Activated CD8-positive, alpha-beta memory T cell treated with anti-CD3 and anti-CD28 coated beads, Interleukin-2, amount 10 ng/mL, durations not matched to agents 7 days and 5 days (primary cell): ENCODE measurements at regions not wholly inside any gene's neighbourhood (a gene's known extent, or its start where the extent isn't known, plus 50 kb on each side); places are given as distances from the start of the nearest gene placed in this dataset.

Experiments used
- ATAC-seq: fragments of 150-1000 bp; cut with Tn5 transposase; one replicate; pipeline ENCODE4 v1.10.0; 2021; ENCODE audit warnings: moderate library complexity
- CTCF ChIA-PET: fragments of 350-600 bp; sonication (Branson Sonifier 250); formaldehyde crosslinking; loops from one replicate; lab custom pipeline; 2021; ENCODE audit warnings: antibody characterized with exemption; lab: Charles Lee
- DNase-seq: peaks from one replicate; pipeline ENCODE4 v3.0.0-alpha.2; 2020
- H3K27ac Mint-ChIP-seq: one replicate; pipeline ENCODE4 v1.8.0; 2021; ENCODE audit warnings: mild to moderate bottlenecking, mixed read lengths
- H3K27me3 Mint-ChIP-seq: one replicate; pipeline ENCODE4 v1.8.0; 2021; ENCODE audit warnings: mixed read lengths
- H3K36me3 Mint-ChIP-seq: one replicate; pipeline ENCODE4 v1.8.0; 2021; ENCODE audit warnings: mild to moderate bottlenecking, mixed read lengths
- H3K4me1 Mint-ChIP-seq: one replicate; pipeline ENCODE4 v1.8.0; 2021; ENCODE audit warnings: mixed read lengths
- H3K4me3 Mint-ChIP-seq: one replicate; pipeline ENCODE4 v1.8.0; 2021; ENCODE audit warnings: mild to moderate bottlenecking, moderate library complexity, mixed read lengths
- H3K9me3 Mint-ChIP-seq: one replicate; pipeline ENCODE4 v1.8.0; 2022; ENCODE audit warnings: low read depth, mixed read lengths

GRCh38 chr5:166022065-166022464 is 2269.4 kb upstream of the WWC1 start:
- CTCF ChIA-PET = no interaction called here
- Mint-ChIP-seq H3K4me1 (no peaks in the 10 kb centered on the region), H3K27ac (no peak overlapping the region), H3K36me3 (no peaks in the 10 kb centered on the region), H3K27me3 (no peaks in the 10 kb centered on the region), H3K9me3 (peaks cover 6% of the 10 kb centered on the region), H3K4me3 (no peak overlapping the region)
- ATAC-seq = no peak
- no peak for DNase-seq

- no peaks in the 10 kb centered on the region for H3K27me3 Mint-ChIP-seq
- peaks cover 18% of the 10 kb centered on the region for H3K9me3 Mint-ChIP-seq
- DNase-seq (no peak), ATAC-seq (no peak)
- no peak overlapping the region for H3K27ac Mint-ChIP-seq
- no peak overlapping the region for H3K4me3 Mint-ChIP-seq
- no peaks in the 10 kb centered on the region for H3K36me3 Mint-ChIP-seq
- no peaks in the 10 kb centered on the region for H3K4me1 Mint-ChIP-seq
- CTCF ChIA-PET = no interaction called here
Measured at GRCh38 chr5:166024970-166025369, 2266.5 kb upstream of the WWC1 start.

GRCh38 chr5:166027582-166027981 is 2263.9 kb upstream of the WWC1 start:
- no peak for ATAC-seq

DNA sequence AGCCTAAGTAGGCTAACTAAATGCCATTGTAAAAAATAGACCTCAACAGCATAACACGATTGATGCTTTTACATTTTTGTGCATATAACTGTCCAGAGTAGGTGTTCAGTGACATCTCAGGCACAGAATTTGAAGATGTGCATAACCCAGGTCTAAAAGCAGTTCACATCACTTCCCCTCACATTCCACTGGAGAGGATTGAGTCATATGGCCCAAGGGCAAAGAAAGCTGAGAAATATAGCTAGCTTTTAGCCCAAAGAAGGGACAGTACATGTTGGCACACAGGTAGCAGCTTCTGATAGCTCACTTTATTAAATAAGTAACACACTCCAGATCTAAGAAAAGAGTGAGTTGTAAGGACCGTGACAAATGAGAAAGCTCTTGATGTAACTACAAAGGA is 2259.5 kb upstream of the WWC1 start:
- H3K4me3 Mint-ChIP-seq = no peak overlapping the region
- H3K4me1 Mint-ChIP-seq = no peaks in the 10 kb centered on the region
- DNase-seq (no peak), ATAC-seq (no peak)
- H3K9me3 Mint-ChIP-seq = peaks cover 19% of the 10 kb centered on the region
- no peaks in the 10 kb centered on the region for H3K36me3 Mint-ChIP-seq
- no peak overlapping the region for H3K27ac Mint-ChIP-seq
- CTCF ChIA-PET = no interaction called here
- H3K27me3 Mint-ChIP-seq = no peaks in the 10 kb centered on the region

More at GRCh38 chr5:166027582-166027981, 2263.9 kb upstream of the WWC1 start:
- H3K4me1 Mint-ChIP-seq = no peaks in the 10 kb centered on the region
- CTCF ChIA-PET = no interaction called here
- no peak overlapping the region for H3K27ac Mint-ChIP-seq
- no peaks in the 10 kb centered on the region for H3K36me3 Mint-ChIP-seq
- H3K27me3 Mint-ChIP-seq = no peaks in the 10 kb centered on the region
- H3K9me3 Mint-ChIP-seq = peaks cover 19% of the 10 kb centered on the region
- no peak for DNase-seq
- no peak overlapping the region for H3K4me3 Mint-ChIP-seq

DNA sequence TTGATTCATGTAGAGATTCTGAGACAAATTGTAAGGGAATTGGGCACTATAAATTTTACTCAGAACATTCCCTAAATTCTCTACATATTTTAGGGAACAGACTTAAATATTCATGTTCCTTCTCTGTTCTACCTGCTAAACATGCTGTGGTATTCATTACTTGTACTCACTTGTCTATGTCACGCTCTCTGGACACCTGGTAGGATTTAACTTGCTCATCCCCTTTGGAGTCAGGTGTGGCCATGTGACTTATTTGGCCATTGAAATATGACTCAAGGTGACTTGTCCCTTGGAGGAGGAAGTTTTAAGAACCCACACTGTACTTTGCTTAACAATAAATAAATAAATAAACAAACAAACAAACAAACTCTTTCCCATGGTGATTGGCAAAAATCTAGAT is 2258.8 kb upstream of the WWC1 start:
- Mint-ChIP-seq H3K27ac (no peak overlapping the region), H3K27me3 (no peaks in the 10 kb centered on the region), H3K9me3 (peaks cover 19% of the 10 kb centered on the region), H3K36me3 (no peaks in the 10 kb centered on the region), H3K4me1 (no peaks in the 10 kb centered on the region), H3K4me3 (no peak overlapping the region)
- no peak for ATAC-seq
- DNase-seq = no peak
- CTCF ChIA-PET = no interaction called here

DNA sequence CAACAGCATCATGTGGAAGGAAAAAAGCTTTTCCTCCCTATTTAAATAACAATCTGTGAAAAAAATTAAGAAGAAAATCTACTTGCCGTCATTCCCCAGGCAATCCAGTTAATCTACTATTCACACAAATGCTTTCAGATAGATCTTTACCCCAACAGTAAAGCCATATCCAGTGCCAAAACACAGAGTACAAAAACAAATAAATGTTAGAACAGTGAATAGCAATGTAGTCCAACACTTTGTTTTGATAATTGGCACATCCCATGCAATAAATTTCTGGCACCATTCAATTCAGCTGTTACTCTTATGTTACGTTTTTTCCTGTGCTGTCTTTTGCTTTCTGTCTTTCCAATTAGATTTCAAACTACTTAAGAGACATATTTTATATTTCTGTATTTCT is 2245.5 kb upstream of the WWC1 start:
- H3K27me3 Mint-ChIP-seq = no peaks in the 10 kb centered on the region
- peaks cover 5% of the 10 kb centered on the region for H3K9me3 Mint-ChIP-seq
- peaks cover 1% of the 10 kb centered on the region for H3K36me3 Mint-ChIP-seq
- no peak for DNase-seq
- H3K27ac Mint-ChIP-seq = no peak overlapping the region
- H3K4me1 Mint-ChIP-seq = no peaks in the 10 kb centered on the region
- no peak for ATAC-seq
- CTCF ChIA-PET = no interaction called here
- no peak overlapping the region for H3K4me3 Mint-ChIP-seq

GRCh38 chr5:166046956-166047355 is 2244.5 kb upstream of the WWC1 start:
- peaks cover 5% of the 10 kb centered on the region for H3K9me3 Mint-ChIP-seq
- no peaks in the 10 kb centered on the region for H3K4me1 Mint-ChIP-seq
- H3K27me3 Mint-ChIP-seq = no peaks in the 10 kb centered on the region
- H3K4me3 Mint-ChIP-seq = no peak overlapping the region
- DNase-seq (no peak), ATAC-seq (no peak)
- CTCF ChIA-PET = no interaction called here
- H3K27ac Mint-ChIP-seq = no peak overlapping the region
- H3K36me3 Mint-ChIP-seq = peaks cover 1% of the 10 kb centered on the region

GRCh38 chr5:166050531-166050930 is 2240.9 kb upstream of the WWC1 start:
- Mint-ChIP-seq H3K9me3 (peaks cover 6% of the 10 kb centered on the region), H3K4me1 (no peaks in the 10 kb centered on the region), H3K4me3 (no peak overlapping the region), H3K27me3 (no peaks in the 10 kb centered on the region), H3K36me3 (no peaks in the 10 kb centered on the region), H3K27ac (no peak overlapping the region)
- ATAC-seq = no peak
- CTCF ChIA-PET = no interaction called here
- no peak for DNase-seq

DNA sequence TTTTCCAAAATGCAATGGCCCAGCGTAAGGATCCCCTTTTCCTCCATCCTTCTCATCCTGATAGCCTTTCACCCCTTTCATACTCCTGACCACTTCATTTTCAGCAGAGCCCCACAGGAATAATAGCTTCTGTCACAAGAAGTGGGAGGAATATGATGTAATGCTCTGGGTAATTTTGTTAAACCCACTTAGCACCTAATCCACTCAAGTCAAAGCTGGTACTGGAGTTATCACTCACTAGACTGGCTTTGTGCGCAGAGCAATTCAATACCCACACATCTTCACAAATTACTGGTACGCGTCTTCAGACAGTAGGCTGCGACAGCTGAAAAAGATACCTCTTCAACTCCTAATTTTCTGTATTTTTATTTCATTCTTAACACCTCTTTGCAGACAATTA is 2232.8 kb upstream of the WWC1 start:
- no peaks in the 10 kb centered on the region for H3K36me3 Mint-ChIP-seq
- H3K9me3 Mint-ChIP-seq = peaks cover 3% of the 10 kb centered on the region
- H3K27me3 Mint-ChIP-seq = no peaks in the 10 kb centered on the region
- no peaks in the 10 kb centered on the region for H3K4me1 Mint-ChIP-seq
- DNase-seq = no peak
- ATAC-seq = no peak
- H3K4me3 Mint-ChIP-seq = no peak overlapping the region
- CTCF ChIA-PET = no interaction called here
- no peak overlapping the region for H3K27ac Mint-ChIP-seq

- CTCF ChIA-PET = no interaction called here
- Mint-ChIP-seq H3K9me3 (peaks cover 6% of the 10 kb centered on the region), H3K4me1 (no peaks in the 10 kb centered on the region), H3K4me3 (no peak overlapping the region), H3K27me3 (no peaks in the 10 kb centered on the region), H3K36me3 (no peaks in the 10 kb centered on the region), H3K27ac (no peak overlapping the region)
- no peak for DNase-seq
- no peak for ATAC-seq
Measured at GRCh38 chr5:166062094-166062493, 2229.4 kb upstream of the WWC1 start.

GRCh38 chr5:166062719-166063118 is 2228.7 kb upstream of the WWC1 start:
- H3K27me3 Mint-ChIP-seq = no peaks in the 10 kb centered on the region
- CTCF ChIA-PET = no interaction called here
- ATAC-seq (no peak), DNase-seq (no peak)
- H3K27ac Mint-ChIP-seq = no peak overlapping the region
- no peak overlapping the region for H3K4me3 Mint-ChIP-seq
- H3K36me3 Mint-ChIP-seq = no peaks in the 10 kb centered on the region
- no peaks in the 10 kb centered on the region for H3K4me1 Mint-ChIP-seq
- H3K9me3 Mint-ChIP-seq = peaks cover 6% of the 10 kb centered on the region

DNA sequence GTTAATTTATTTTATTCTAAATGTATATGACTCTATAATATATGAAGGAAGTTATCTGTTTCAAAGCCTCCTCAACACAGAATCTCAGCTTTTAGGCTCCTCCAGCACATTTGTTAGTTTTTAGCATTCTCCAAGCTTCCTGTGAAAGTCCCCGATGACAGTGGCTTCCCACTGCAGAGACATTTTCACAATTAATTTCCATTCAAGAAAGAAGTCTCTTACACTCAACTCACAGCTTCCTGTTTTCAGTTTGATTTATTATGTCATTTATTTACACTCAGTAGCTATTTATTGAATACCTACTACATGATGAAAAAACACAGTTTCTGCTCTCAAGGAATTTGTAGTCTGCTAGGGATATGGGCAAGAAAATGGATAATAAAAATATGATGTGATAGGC is 2228.2 kb upstream of the WWC1 start:
- CTCF ChIA-PET = no interaction called here
- ATAC-seq = no peak
- H3K27ac Mint-ChIP-seq = no peak overlapping the region

GRCh38 chr5:166068547-166069335 is 2222.7 kb upstream of the WWC1 start:
- Mint-ChIP-seq H3K36me3 (no peaks in the 10 kb centered on the region), H3K27ac (no peak overlapping the region), H3K9me3 (peaks cover 12% of the 10 kb centered on the region), H3K4me3 (no peak overlapping the region), H3K27me3 (no peaks in the 10 kb centered on the region), H3K4me1 (no peaks in the 10 kb centered on the region)
- CTCF ChIA-PET = no interaction called here
- DNase-seq (no peak), ATAC-seq (no peak)

More for the DNA sequence above, 2228.2 kb upstream of the WWC1 start:
- H3K9me3 Mint-ChIP-seq = peaks cover 9% of the 10 kb centered on the region
- H3K27me3 Mint-ChIP-seq = no peaks in the 10 kb centered on the region
- no peak overlapping the region for H3K4me3 Mint-ChIP-seq
- no peaks in the 10 kb centered on the region for H3K4me1 Mint-ChIP-seq
- no peaks in the 10 kb centered on the region for H3K36me3 Mint-ChIP-seq
- no peak for DNase-seq

DNA sequence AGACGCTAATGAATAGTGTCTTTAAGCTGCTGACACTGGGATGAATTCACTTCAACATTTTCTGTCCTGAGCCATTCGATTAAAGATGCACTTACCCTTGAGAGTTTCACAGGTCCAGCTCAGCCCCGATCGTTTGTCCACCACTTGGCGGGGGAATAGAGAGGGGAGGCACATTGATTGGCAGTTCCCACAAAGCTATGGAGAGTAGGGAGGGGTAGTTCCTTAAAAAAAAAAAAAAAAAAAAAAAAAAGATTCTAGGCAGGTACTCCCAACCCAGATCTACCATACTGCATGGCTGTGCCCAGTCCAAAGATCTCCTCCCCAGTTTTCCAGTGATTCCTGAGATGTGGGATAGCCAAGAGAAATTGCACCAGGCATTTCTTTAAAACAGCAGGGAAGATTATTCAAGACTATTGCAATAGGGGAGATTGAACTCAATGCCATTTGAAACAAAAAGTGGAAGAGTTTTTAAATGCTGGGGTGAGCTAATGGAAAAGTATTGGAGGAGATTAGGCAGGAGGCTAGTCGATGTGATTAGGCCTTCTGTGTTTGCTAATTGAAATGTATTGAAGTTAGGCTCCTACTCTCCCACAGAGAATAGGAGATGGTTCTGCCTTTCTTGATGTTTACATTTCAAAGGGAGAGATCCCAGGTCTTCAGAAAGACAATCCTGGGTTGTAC is 2217.4 kb upstream of the WWC1 start:
- H3K4me1 Mint-ChIP-seq = no peaks in the 10 kb centered on the region
- peaks cover 8% of the 10 kb centered on the region for H3K9me3 Mint-ChIP-seq
- no peaks in the 10 kb centered on the region for H3K27me3 Mint-ChIP-seq
- H3K4me3 Mint-ChIP-seq = no peak overlapping the region
- ATAC-seq (no peak), DNase-seq (no peak)
- no peaks in the 10 kb centered on the region for H3K36me3 Mint-ChIP-seq
- H3K27ac Mint-ChIP-seq = no peak overlapping the region
- CTCF ChIA-PET = no interaction called here
